GM23338 (cell line): ENCODE measurements at regions not wholly inside any gene's neighbourhood (a gene's known extent, or its start where the extent isn't known, plus 50 kb on each side); places are given as distances from the start of the nearest gene placed in this dataset.

Source experiments
- ATAC-seq: fragments of 200-7000 bp; cut with Tn5 transposase; 3 replicates; pipeline ENCODE4 v1.9.1; 2020
- DNase-seq: peaks from one replicate; pipeline ENCODE4 v3.0.0-alpha.2; 2015; ENCODE audit warnings: low spot score
- H2AFZ ChIP-seq: fragments of 200-600 bp; sonication (generic); 2 replicates; pipeline ENCODE4 v1.8.0; 2016; ENCODE audit warnings: antibody characterized with exemption, mild to moderate bottlenecking, moderate library complexity
- H3F3A ChIP-seq: fragments of 200-600 bp; sonication (generic); replicated peaks from 2 replicates; pipeline ENCODE4 v1.8.0; 2017; ENCODE audit warnings: antibody characterized with exemption, mixed run types, low read depth
- H3K27ac ChIP-seq: fragments of 200-600 bp; sonication (generic); 2 replicates; pipeline ENCODE4 v1.6.1; 2016; ENCODE audit warnings: low read depth
- H3K27me3 ChIP-seq: fragments of 200-600 bp; sonication (generic); 2 replicates; pipeline ENCODE4 v1.8.0; 2016; ENCODE audit warnings: mild to moderate bottlenecking, mixed run types, moderate library complexity; ENCODE audit not compliant: insufficient read depth
- H3K36me3 ChIP-seq: fragments of 200-600 bp; sonication (generic); 2 replicates; pipeline ENCODE4 v1.8.0; 2016; ENCODE audit warnings: mild to moderate bottlenecking; ENCODE audit not compliant: insufficient read depth
- H3K4me1 ChIP-seq: fragments of 200-600 bp; sonication (generic); 2 replicates; pipeline ENCODE4 v1.8.0; 2016; ENCODE audit warnings: mild to moderate bottlenecking, moderate library complexity; ENCODE audit not compliant: insufficient read depth
- H3K4me2 ChIP-seq: fragments of 200-600 bp; sonication (generic); 2 replicates; pipeline ENCODE4 v1.7.1; 2017; ENCODE audit warnings: mixed run types
- H3K4me3 ChIP-seq: fragments of 200-600 bp; sonication (generic); 2 replicates; pipeline ENCODE4 v1.6.1; 2016; ENCODE audit warnings: mixed run types
- H3K79me2 ChIP-seq: fragments of 200-600 bp; sonication (generic); replicated peaks from 2 replicates; pipeline ENCODE4 v1.8.0; 2017; ENCODE audit warnings: mild to moderate bottlenecking; ENCODE audit not compliant: insufficient read depth
- H3K9me2 ChIP-seq: fragments of 200-600 bp; sonication (generic); 2 replicates; pipeline ENCODE4 v1.8.0; 2017; ENCODE audit not compliant: insufficient read depth
- H4K20me1 ChIP-seq: fragments of 200-600 bp; sonication (generic); replicated peaks from 2 replicates; pipeline ENCODE4 v1.8.0; 2017; ENCODE audit warnings: mild to moderate bottlenecking; ENCODE audit not compliant: insufficient read depth
- H3K27ac Mint-ChIP-seq: 2 replicates; pipeline ENCODE4 v1.8.0; 2020; ENCODE audit warnings: inconsistent platforms, mild to moderate bottlenecking, moderate library complexity, mixed read lengths
- H3K27me3 Mint-ChIP-seq: 3 replicates; pipeline ENCODE4 v1.8.0; 2022; ENCODE audit warnings: low read depth, mild to moderate bottlenecking, moderate library complexity, mixed read lengths, inconsistent platforms; ENCODE audit not compliant: insufficient read depth, poor library complexity
- H3K36me3 Mint-ChIP-seq: 3 replicates; pipeline ENCODE4 v1.8.0; 2021; ENCODE audit warnings: low read depth, mild to moderate bottlenecking, inconsistent platforms, moderate library complexity, mixed read lengths
- H3K4me1 Mint-ChIP-seq: 3 replicates; pipeline ENCODE4 v1.8.0; 2020; ENCODE audit warnings: mild to moderate bottlenecking, inconsistent platforms, mixed read lengths
- H3K4me3 Mint-ChIP-seq: 3 replicates; pipeline ENCODE4 v1.8.0; 2021; ENCODE audit warnings: moderate library complexity, mild to moderate bottlenecking, inconsistent platforms, mixed read lengths
- H3K9me3 Mint-ChIP-seq: 3 replicates; pipeline ENCODE4 v1.8.0; 2020; ENCODE audit warnings: moderate library complexity, mild to moderate bottlenecking, inconsistent platforms, mixed read lengths
- CREB1 ChIP-seq: fragments of 250-450 bp; sonication (Bioruptor Pico); IDR thresholded peaks from 2 replicates; pipeline ENCODE4 v1.5.0; 2020; ENCODE audit warnings: low read depth, mild to moderate bottlenecking, moderate library complexity
- CTCF ChIP-seq, 2 experiments: fragments of 200-600 bp in 1 of 2; sonication (generic) in 1 of 2; conservative IDR thresholded peaks; 2 replicates each; pipeline versions ENCODE4 v1.5.1 to v1.6.1; 2016 to 2017; ENCODE audit warnings: antibody characterized with exemption in 2 of 2, low read depth in 2 of 2, mild to moderate bottlenecking in 2 of 2, moderate library complexity in 1 of 2
- ETS1 ChIP-seq: IDR thresholded peaks from 2 replicates; pipeline ENCODE4 v1.6.1; 2016; ENCODE audit warnings: antibody characterized with exemption
- EZH2 ChIP-seq: fragments of 200-600 bp; sonication (generic); IDR thresholded peaks from one replicate; pipeline ENCODE4 v1.8.0; 2017; ENCODE audit warnings: antibody characterized with exemption, mild to moderate bottlenecking, low read depth; ENCODE audit not compliant: unreplicated experiment
- EZH2phosphoT487 ChIP-seq: fragments of 200-600 bp; sonication (generic); IDR thresholded peaks from one replicate; pipeline ENCODE4 v1.8.1; 2018; ENCODE audit warnings: antibody characterized with exemption; ENCODE audit not compliant: unreplicated experiment
- JUNB ChIP-seq: IDR thresholded peaks from one replicate; pipeline ENCODE4 v1.6.1; 2016; ENCODE audit warnings: antibody characterized with exemption; ENCODE audit not compliant: unreplicated experiment
- NANOG ChIP-seq: IDR thresholded peaks from 2 replicates; pipeline ENCODE4 v1.6.1; 2016; ENCODE audit warnings: antibody characterized with exemption, borderline replicate concordance
- POLR2AphosphoS5 ChIP-seq: IDR thresholded peaks from 2 replicates; pipeline ENCODE4 v1.6.1; 2016; ENCODE audit warnings: antibody characterized with exemption, low read depth
- STAT1 ChIP-seq: IDR thresholded peaks from one replicate; pipeline ENCODE4 v1.6.1; 2016; ENCODE audit warnings: antibody characterized with exemption; ENCODE audit not compliant: unreplicated experiment
- ZNF331 ChIP-seq: fragments of 250-450 bp; sonication (Bioruptor Pico); IDR thresholded peaks from 2 replicates; pipeline ENCODE4 v1.5.0; 2020; ENCODE audit warnings: low read depth, mild to moderate bottlenecking, moderate library complexity
- ZNF462 ChIP-seq: fragments of 250-450 bp; sonication (Bioruptor Pico); IDR thresholded peaks from 2 replicates; pipeline ENCODE4 v1.5.0; 2020; ENCODE audit warnings: mild to moderate bottlenecking, moderate library complexity

- TF ChIP-seq ZNF462 (CRISPR knock-in tag) (no peak), ETS1 (no peak), CREB1 (no peak), EZH2phosphoT487 (no peak)
These were observed 136.4 kb upstream of the CNTN3 start (continued) for GRCh38 chr3:74750901-74751300.

GRCh38 chr3:74739242-74739641 lies 124.8 kb upstream of the CNTN3 start:
- no peaks in the 10 kb centered on the region for H4K20me1 ChIP-seq
- H3K27ac ChIP-seq, result no peak overlapping the region
- no peaks in the 10 kb centered on the region for H3K79me2 ChIP-seq
- no peak overlapping the region for H2AFZ ChIP-seq
- Mint-ChIP-seq H3K27ac (no peak overlapping the region), H3K9me3 (no peaks in the 10 kb centered on the region), H3K27me3 (peaks cover 2% of the 10 kb centered on the region), H3K4me3 (no peak overlapping the region), H3K36me3 (no peaks in the 10 kb centered on the region), H3K4me1 (peaks cover 6% of the 10 kb centered on the region; the same call in 2 of the 3 replicates)
- no peak overlapping the region for H3K4me3 ChIP-seq
- H3K27me3 ChIP-seq, result no peaks in the 10 kb centered on the region
- no peak overlapping the region for H3K4me2 ChIP-seq
- DNase-seq (no peak), ATAC-seq (no peak)
- no peaks in the 10 kb centered on the region for H3K9me2 ChIP-seq
- H3F3A ChIP-seq, result no peaks in the 10 kb centered on the region
- no peaks in the 10 kb centered on the region for H3K4me1 ChIP-seq
- H3K36me3 ChIP-seq, result no peaks in the 10 kb centered on the region
- TF ChIP-seq ZNF331 (CRISPR knock-in tag) (no peak), CREB1 (no peak), JUNB (no peak), EZH2 (no peak), ETS1 (no peak), STAT1 (no peak), CTCF (conservative IDR thresholded peaks at IDR 0.05; ENCODE audit: low read depth in 2 of 2) (no peak), EZH2phosphoT487 (no peak), NANOG (no peak), POLR2AphosphoS5 (no peak)
